Body of pancreas (tissue), 4 donors: ENCODE measurements at regions not wholly inside any gene's neighbourhood (a gene's known extent, or its start where the extent isn't known, plus 50 kb on each side); places are given as distances from the start of the nearest gene placed in this dataset.

ENCODE experiments used
- CTCF ChIP-seq, 7 experiments: fragments of 450-650 bp in 4 of 7; fragments of 200-600 bp in 3 of 7; sonication (generic) in 3 of 7; IDR thresholded peaks; one replicate each; pipeline ENCODE4 v1.5.1; 2016 to 2019; ENCODE audit warnings: antibody characterized with exemption in 7 of 7
- POLR2A ChIP-seq, 3 donors: fragments of 450-650 bp; IDR thresholded peaks; one replicate each; pipeline ENCODE4 v1.6.1; 2016; ENCODE audit warnings: antibody characterized with exemption in 3 of 3, mild to moderate bottlenecking in 2 of 3

GRCh38 chr7:12913002-12913401, 225.6 kb downstream of the ARL4A start:
- TF ChIP-seq CTCF (IDR thresholded peaks at IDR 0.05) (no peak), POLR2A (IDR thresholded peaks at IDR 0.05) (no peak)
